HepG2 (cell line): ENCODE measurements at regions not wholly inside any gene's neighbourhood (a gene's known extent, or its start where the extent isn't known, plus 50 kb on each side); places are given as distances from the start of the nearest gene placed in this dataset.

Source experiments
- ATAC-seq: fragments of 200-7000 bp; cut with Tn5 transposase; 3 replicates; pipeline ENCODE4 v1.9.1; 2020; ENCODE audit warnings: mild to moderate bottlenecking, moderate library complexity
- BruUV-seq: library from RNA; stranded (reverse); fragments of 400-500 nt; replicated peaks from 2 replicates; lab custom pipeline; 2021; lab: Mats Ljungman, UMichigan
- CTCF ChIA-PET: fragments of 300-600 bp; formaldehyde crosslinking; extraction: SDS; loops from one replicate; lab custom pipeline; 2021; ENCODE audit warnings: low total read pairs, inconsistent platforms, low intra/inter-chr PET ratio; lab: Yijun Ruan, JAX
- POLR2A ChIA-PET: fragments of 350-600 bp; sonication (Branson Sonifier 250); formaldehyde crosslinking; loops from one replicate; lab custom pipeline; 2020; ENCODE audit warnings: antibody characterized with exemption, inconsistent platforms; lab: Yijun Ruan, JAX
- DNase-seq: peaks from one replicate; pipeline ENCODE4 v3.0.0-alpha.2; 2015; ENCODE audit warnings: low spot score
- FAIRE-seq: peaks from 3 replicates; lab custom pipeline; 2011; peaks lifted over from hg19 to GRCh38; lab: Jason Lieb, UNC
- H2AFZ ChIP-seq: one replicate; pipeline ENCODE4 v1.6.1; 2011; ENCODE audit warnings: low read length, inconsistent platforms
- H3K27ac ChIP-seq: fragments of 300-600 bp; 3 replicates; pipeline ENCODE4 v1.8.0; 2011; ENCODE audit warnings: mixed run types, mild to moderate bottlenecking, mixed read lengths, low read length, inconsistent platforms; ENCODE audit not compliant: insufficient read depth; ENCODE audit errors: extremely low read length
- H3K27me3 ChIP-seq, 2 experiments: fragments of 200-600 bp in 1 of 2; 2 replicates in 1 of 2; 3 replicates in 1 of 2; pipeline versions ENCODE4 v1.6.0 to v1.8.0; 2011; ENCODE audit warnings: low read length in 2 of 2, mild to moderate bottlenecking in 2 of 2, moderate library complexity in 2 of 2, inconsistent platforms in 1 of 2; ENCODE audit not compliant: insufficient read depth in 2 of 2, control insufficient read depth in 1 of 2
- H3K36me3 ChIP-seq, 2 experiments: fragments of 200-600 bp in 1 of 2; replicated peaks in 1 of 2; 2 replicates in 1 of 2; 3 replicates in 1 of 2; pipeline versions ENCODE4 v1.5.1 to v1.8.0; 2011; ENCODE audit warnings: low read length in 2 of 2, inconsistent platforms in 1 of 2; ENCODE audit not compliant: insufficient read depth in 2 of 2, control insufficient read depth in 1 of 2
- H3K4me1 ChIP-seq: 2 replicates; pipeline ENCODE4 v1.5.1; 2012; ENCODE audit warnings: low read length, inconsistent platforms; ENCODE audit not compliant: insufficient read depth
- H3K4me2 ChIP-seq: 2 replicates; pipeline ENCODE4 v1.6.0; 2011; ENCODE audit warnings: low read depth, low read length, inconsistent platforms
- H3K4me3 ChIP-seq, 3 experiments: fragments of 200-600 bp in 1 of 3; sonication (generic), shearing (Covaris generic) in 1 of 3; replicated peaks in 1 of 3; 2 replicates each; pipeline ENCODE4 v1.5.1; 2011 to 2016; ENCODE audit warnings: low read length in 3 of 3, inconsistent platforms in 2 of 3, low read depth in 2 of 3, mild to moderate bottlenecking in 2 of 3, control low read depth in 1 of 3, mixed read lengths in 1 of 3; ENCODE audit not compliant: insufficient read depth in 1 of 3
- H3K79me2 ChIP-seq: one replicate; pipeline ENCODE4 v1.6.1; 2011; ENCODE audit warnings: low read length, inconsistent platforms; ENCODE audit not compliant: insufficient read depth
- H3K9ac ChIP-seq: 2 replicates; pipeline ENCODE4 v1.6.0; 2011; ENCODE audit warnings: mild to moderate bottlenecking, low read depth, low read length, inconsistent platforms; ENCODE audit not compliant: insufficient read depth
- H3K9me3 ChIP-seq: 2 replicates; pipeline ENCODE4 v1.5.1; 2012; ENCODE audit warnings: mild to moderate bottlenecking, low read length
- H4K20me1 ChIP-seq: 2 replicates; pipeline ENCODE4 v1.6.0; 2011; ENCODE audit warnings: inconsistent platforms, mild to moderate bottlenecking, low read length, moderate library complexity; ENCODE audit not compliant: insufficient read depth
- AKAP8 ChIP-seq: sonication (generic); formaldehyde crosslinking; IDR thresholded peaks from 2 replicates; pipeline ENCODE4 v1.5.1; 2020; ENCODE audit warnings: mild to moderate bottlenecking, missing genetic modification reagents
- CHD2 ChIP-seq: IDR thresholded peaks from 2 replicates; pipeline ENCODE4 v1.6.1; 2011; ENCODE audit warnings: low read depth, low read length, improper control_type of control experiment
- ERF ChIP-seq: IDR thresholded peaks from 2 replicates; pipeline ENCODE4 v1.6.1; 2018; ENCODE audit warnings: missing biosample characterization, missing genetic modification reagents
- KMT2A ChIP-seq: sonication (generic); formaldehyde crosslinking; IDR thresholded peaks from 2 replicates; pipeline ENCODE4 v1.4.0; 2020; ENCODE audit warnings: missing genetic modification reagents
- NFRKB ChIP-seq: fragments of 450-650 bp; IDR thresholded peaks from 2 replicates; pipeline ENCODE4 v1.6.1; 2017
- SNAI1 ChIP-seq: sonication (generic); formaldehyde crosslinking; IDR thresholded peaks from 2 replicates; pipeline ENCODE4 v1.5.0; 2020; ENCODE audit warnings: mild to moderate bottlenecking, missing genetic modification reagents, borderline replicate concordance
- SOX6 ChIP-seq, 2 experiments: fragments of 450-650 bp in 1 of 2; sonication (generic) in 1 of 2; formaldehyde crosslinking in 1 of 2; IDR thresholded peaks; 2 replicates each; pipeline versions ENCODE4 v1.4.0 to v1.6.1; 2017 to 2020; ENCODE audit warnings: antibody characterized with exemption in 1 of 2, mild to moderate bottlenecking in 1 of 2, missing genetic modification reagents in 1 of 2
- ZC3H13 ChIP-seq: sonication (generic); formaldehyde crosslinking; IDR thresholded peaks from 2 replicates; pipeline ENCODE4 v1.8.1; 2023; ENCODE audit warnings: mild to moderate bottlenecking, missing genetic modification reagents, moderate library complexity
- ZMAT3 ChIP-seq: sonication (generic); formaldehyde crosslinking; conservative IDR thresholded peaks from 2 replicates; pipeline ENCODE4 v1.7.0; 2021; ENCODE audit warnings: missing genetic modification reagents
- ZMYM4 ChIP-seq: sonication (generic); formaldehyde crosslinking; IDR thresholded peaks from 2 replicates; pipeline ENCODE4 v1.8.1; 2023; ENCODE audit warnings: mild to moderate bottlenecking, missing genetic modification reagents
- ZNF530 ChIP-seq: sonication (generic); formaldehyde crosslinking; IDR thresholded peaks from 2 replicates; pipeline ENCODE4 v1.5.0; 2020; ENCODE audit warnings: low read depth, mild to moderate bottlenecking, missing genetic modification reagents
- ZNF562 ChIP-seq: sonication (generic); formaldehyde crosslinking; IDR thresholded peaks from 2 replicates; pipeline ENCODE4 v1.8.0; 2022; ENCODE audit warnings: missing genetic modification reagents, borderline replicate concordance
- ZNF772 ChIP-seq: sonication (generic); formaldehyde crosslinking; IDR thresholded peaks from 2 replicates; pipeline ENCODE4 v1.5.0; 2020; ENCODE audit warnings: mild to moderate bottlenecking, missing genetic modification reagents
- WGBS: methylation state at CpG from one replicate; pipeline ENCODE4 v1.1.6; 2017; ENCODE audit warnings: low lambda C conversion rate; 5-methylcytosine and 5-hydroxymethylcytosine counted together
- in situ Hi-C: cut with HindIII; loops from 2 replicates; pipeline ENCODE4 v1.10.0; 2017; ENCODE audit warnings: low pct_unique_long_range_greater_than_20kb; ENCODE audit not compliant: extremely low pct_ligation_motif_present
- intact Hi-C: fragments of 100-400 bp; cut with micrococcal nuclease; formaldehyde crosslinking; loops from one replicate; pipeline ENCODE4 v1.10.0; 2022; ENCODE audit not compliant: unreplicated experiment
- TF ChIP-seq, protein P1 (sequence below): sonication (generic); formaldehyde crosslinking; IDR thresholded peaks from one replicate; pipeline ENCODE4 v1.5.1; 2020; ENCODE audit warnings: mild to moderate bottlenecking, missing genetic modification reagents; ENCODE audit errors: not compliant biosample characterization

DNA sequence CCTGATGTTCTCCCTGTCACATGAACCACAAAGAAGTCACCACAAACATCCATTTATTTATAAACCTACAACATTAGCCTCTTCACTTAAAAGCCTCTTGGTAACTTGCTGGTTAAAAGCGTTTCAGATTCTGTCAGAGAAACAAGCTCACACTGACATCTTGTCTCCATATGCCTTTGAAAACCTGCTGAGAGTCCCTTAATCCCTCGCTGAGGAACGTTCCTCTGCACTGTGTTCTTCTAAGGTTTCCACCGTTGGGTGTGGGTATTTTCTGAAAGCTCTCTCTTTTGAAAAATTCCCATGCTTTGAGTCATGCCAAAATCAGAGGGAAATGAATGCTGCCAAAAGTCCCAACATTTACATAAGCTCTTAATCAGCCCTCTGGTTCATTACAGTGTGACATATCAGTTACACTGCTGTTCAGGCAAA lies 149.8 kb downstream of the CCDC34 start:
- Histone ChIP-seq H3K9me3 (no peaks in the 10 kb centered on the region), H3K27me3 (no peaks in the 10 kb centered on the region), H3K9ac (no peak overlapping the region), H3K4me2 (no peak overlapping the region), H2AFZ (peak overlapping the region; percentile 17), H3K27ac (no peak overlapping the region), H3K4me1 (peaks cover 49% of the 10 kb centered on the region), H4K20me1 (no peaks in the 10 kb centered on the region), H3K36me3 (no peaks in the 10 kb centered on the region), H3K4me3 (no peak overlapping the region), H3K79me2 (no peaks in the 10 kb centered on the region)
- 0% methylated on average over 4 of the region's 4 CpGs for WGBS
- no TSS peak for BruUV-seq
- DNase-seq (no peak), FAIRE-seq (no peak), ATAC-seq (no peak)
- in situ Hi-C loops (no loop called here), intact Hi-C loops (no loop called here)
- ChIA-PET CTCF (no interaction called here), POLR2A (no interaction called here)
- TF ChIP-seq ZNF562 (CRISPR knock-in tag) (no peak), ZNF772 (CRISPR knock-in tag) (no peak), ERF (CRISPR knock-in tag) (no peak), NFRKB (no peak), ZMYM4 (CRISPR knock-in tag) (no peak), KMT2A (no peak), ZMAT3 (CRISPR knock-in tag) (no peak), SOX6 (IDR thresholded peaks at IDR 0.05) (no peak), SOX6 (CRISPR knock-in tag; IDR thresholded peaks at IDR 0.05) (no peak), SNAI1 (CRISPR knock-in tag) (no peak), AKAP8 (CRISPR knock-in tag) (no peak), ZNF530 (no peak), ZC3H13 (CRISPR knock-in tag) (no peak), CHD2 (no peak)
- TF ChIP-seq, protein P1, sequence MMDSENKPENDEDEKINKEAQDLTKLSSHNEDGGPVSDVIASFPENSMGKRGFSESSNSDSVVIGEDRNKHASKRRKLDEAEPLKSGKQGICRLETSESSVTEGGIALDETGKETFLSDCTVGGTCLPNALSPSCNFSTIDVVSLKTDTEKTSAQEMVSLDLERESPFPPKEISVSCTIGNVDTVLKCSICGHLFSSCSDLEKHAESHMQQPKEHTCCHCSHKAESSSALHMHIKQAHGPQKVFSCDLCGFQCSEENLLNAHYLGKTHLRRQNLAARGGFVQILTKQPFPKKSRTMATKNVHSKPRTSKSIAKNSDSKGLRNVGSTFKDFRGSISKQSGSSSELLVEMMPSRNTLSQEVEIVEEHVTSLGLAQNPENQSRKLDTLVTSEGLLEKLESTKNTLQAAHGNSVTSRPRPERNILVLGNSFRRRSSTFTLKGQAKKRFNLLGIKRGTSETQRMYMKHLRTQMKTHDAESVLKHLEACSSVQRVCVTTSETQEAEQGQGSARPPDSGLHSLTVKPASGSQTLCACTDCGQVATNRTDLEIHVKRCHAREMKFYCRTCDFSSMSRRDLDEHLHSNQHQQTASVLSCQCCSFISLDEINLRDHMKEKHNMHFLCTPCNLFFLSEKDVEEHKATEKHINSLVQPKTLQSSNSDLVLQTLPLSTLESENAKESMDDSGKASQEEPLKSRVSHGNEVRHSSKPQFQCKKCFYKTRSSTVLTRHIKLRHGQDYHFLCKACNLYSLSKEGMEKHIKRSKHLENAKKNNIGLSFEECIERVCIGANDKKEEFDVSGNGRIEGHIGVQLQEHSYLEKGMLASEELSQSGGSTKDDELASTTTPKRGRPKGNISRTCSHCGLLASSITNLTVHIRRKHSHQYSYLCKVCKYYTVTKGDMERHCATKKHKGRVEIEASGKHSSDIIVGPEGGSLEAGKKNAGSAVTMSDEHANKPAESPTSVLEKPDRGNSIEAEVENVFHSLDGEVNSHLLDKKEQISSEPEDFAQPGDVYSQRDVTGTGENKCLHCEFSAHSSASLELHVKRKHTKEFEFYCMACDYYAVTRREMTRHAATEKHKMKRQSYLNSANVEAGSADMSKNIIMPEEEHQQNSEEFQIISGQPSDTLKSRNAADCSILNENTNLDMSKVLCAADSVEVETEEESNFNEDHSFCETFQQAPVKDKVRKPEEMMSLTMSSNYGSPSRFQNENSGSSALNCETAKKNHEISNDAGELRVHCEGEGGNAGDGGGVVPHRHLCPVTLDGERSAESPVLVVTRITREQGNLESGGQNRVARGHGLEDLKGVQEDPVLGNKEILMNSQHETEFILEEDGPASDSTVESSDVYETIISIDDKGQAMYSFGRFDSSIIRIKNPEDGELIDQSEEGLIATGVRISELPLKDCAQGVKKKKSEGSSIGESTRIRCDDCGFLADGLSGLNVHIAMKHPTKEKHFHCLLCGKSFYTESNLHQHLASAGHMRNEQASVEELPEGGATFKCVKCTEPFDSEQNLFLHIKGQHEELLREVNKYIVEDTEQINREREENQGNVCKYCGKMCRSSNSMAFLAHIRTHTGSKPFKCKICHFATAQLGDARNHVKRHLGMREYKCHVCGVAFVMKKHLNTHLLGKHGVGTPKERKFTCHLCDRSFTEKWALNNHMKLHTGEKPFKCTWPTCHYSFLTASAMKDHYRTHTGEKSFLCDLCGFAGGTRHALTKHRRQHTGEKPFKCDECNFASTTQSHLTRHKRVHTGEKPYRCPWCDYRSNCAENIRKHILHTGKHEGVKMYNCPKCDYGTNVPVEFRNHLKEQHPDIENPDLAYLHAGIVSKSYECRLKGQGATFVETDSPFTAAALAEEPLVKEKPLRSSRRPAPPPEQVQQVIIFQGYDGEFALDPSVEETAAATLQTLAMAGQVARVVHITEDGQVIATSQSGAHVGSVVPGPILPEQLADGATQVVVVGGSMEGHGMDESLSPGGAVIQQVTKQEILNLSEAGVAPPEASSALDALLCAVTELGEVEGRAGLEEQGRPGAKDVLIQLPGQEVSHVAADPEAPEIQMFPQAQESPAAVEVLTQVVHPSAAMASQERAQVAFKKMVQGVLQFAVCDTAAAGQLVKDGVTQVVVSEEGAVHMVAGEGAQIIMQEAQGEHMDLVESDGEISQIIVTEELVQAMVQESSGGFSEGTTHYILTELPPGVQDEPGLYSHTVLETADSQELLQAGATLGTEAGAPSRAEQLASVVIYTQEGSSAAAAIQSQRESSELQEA (CRISPR knock-in tag), result no peak
